ENCODE measurements at regions not wholly inside any gene's neighbourhood (a gene's known extent, or its start where the extent isn't known, plus 50 kb on each side); places are given as distances from the start of the nearest gene placed in this dataset.

GRCh38 chr6:91490671-91491301 is 903.9 kb upstream of the MAP3K7 start:
- no peak for DNase-seq
- H3K27me3 Mint-ChIP-seq: no peaks in the 10 kb centered on the region
- no peaks in the 10 kb centered on the region for H3K9me3 Mint-ChIP-seq
- no peak overlapping the region for H3K27ac Mint-ChIP-seq
- H3K4me3 Mint-ChIP-seq: no peak overlapping the region
- ATAC-seq: no peak
- H3K4me1 Mint-ChIP-seq: no peaks in the 10 kb centered on the region

GRCh38 chr6:91487696-91488392 is 901.0 kb upstream of the MAP3K7 start:
- H3K27me3 Mint-ChIP-seq: no peaks in the 10 kb centered on the region
- no peak for ATAC-seq
- DNase-seq: no peak
- no peak overlapping the region for H3K27ac Mint-ChIP-seq
- no peak overlapping the region for H3K4me3 Mint-ChIP-seq
- no peaks in the 10 kb centered on the region for H3K4me1 Mint-ChIP-seq
- H3K9me3 Mint-ChIP-seq: no peaks in the 10 kb centered on the region

- no peak overlapping the region for H3K27ac Mint-ChIP-seq
- no peaks in the 10 kb centered on the region for H3K27me3 Mint-ChIP-seq
- no peak overlapping the region for H3K4me3 Mint-ChIP-seq
- ATAC-seq: no peak
- H3K4me1 Mint-ChIP-seq: no peaks in the 10 kb centered on the region
- no peak for DNase-seq
- H3K9me3 Mint-ChIP-seq: no peaks in the 10 kb centered on the region
Measured at GRCh38 chr6:91486200-91486599, 899.3 kb upstream of the MAP3K7 start.

GRCh38 chr6:91485047-91485446 is 898.2 kb upstream of the MAP3K7 start:
- no peaks in the 10 kb centered on the region for H3K27me3 Mint-ChIP-seq
- no peaks in the 10 kb centered on the region for H3K9me3 Mint-ChIP-seq
- H3K4me1 Mint-ChIP-seq: no peaks in the 10 kb centered on the region
- ATAC-seq: no peak
- DNase-seq: no peak
- no peak overlapping the region for H3K4me3 Mint-ChIP-seq
- H3K27ac Mint-ChIP-seq: no peak overlapping the region

GRCh38 chr6:91483415-91484105 is 896.7 kb upstream of the MAP3K7 start:
- Mint-ChIP-seq H3K27ac (no peak overlapping the region), H3K27me3 (no peaks in the 10 kb centered on the region), H3K4me3 (no peak overlapping the region), H3K4me1 (no peaks in the 10 kb centered on the region), H3K9me3 (no peaks in the 10 kb centered on the region)
- DNase-seq (no peak), ATAC-seq (no peak)

GRCh38 chr6:91482498-91482897 is 895.6 kb upstream of the MAP3K7 start:
- Mint-ChIP-seq H3K4me1 (no peaks in the 10 kb centered on the region), H3K27ac (no peak overlapping the region), H3K27me3 (no peaks in the 10 kb centered on the region), H3K9me3 (no peaks in the 10 kb centered on the region), H3K4me3 (no peak overlapping the region)
- ATAC-seq (no peak), DNase-seq (no peak)

- no peaks in the 10 kb centered on the region for H3K27me3 Mint-ChIP-seq
- H3K27ac Mint-ChIP-seq: no peak overlapping the region
- no peaks in the 10 kb centered on the region for H3K4me1 Mint-ChIP-seq
- ATAC-seq (no peak), DNase-seq (no peak)
- H3K9me3 Mint-ChIP-seq: no peaks in the 10 kb centered on the region
- H3K4me3 Mint-ChIP-seq: no peak overlapping the region
Measured at GRCh38 chr6:91480402-91480801, 893.5 kb upstream of the MAP3K7 start.

- no peak for DNase-seq
- no peaks in the 10 kb centered on the region for H3K4me1 Mint-ChIP-seq
- H3K9me3 Mint-ChIP-seq: peaks cover 0 to 4% of the 10 kb centered on the region in 2 donors
- no peak for ATAC-seq
- H3K4me3 Mint-ChIP-seq: no peak overlapping the region
- H3K27ac Mint-ChIP-seq: no peak overlapping the region
- no peaks in the 10 kb centered on the region for H3K27me3 Mint-ChIP-seq
Measured at GRCh38 chr6:91477688-91478087, 890.8 kb upstream of the MAP3K7 start.

GRCh38 chr6:91476000-91476399 is 889.1 kb upstream of the MAP3K7 start:
- no peaks in the 10 kb centered on the region for H3K4me1 Mint-ChIP-seq
- no peak overlapping the region for H3K4me3 Mint-ChIP-seq
- no peak for ATAC-seq
- H3K27me3 Mint-ChIP-seq: no peaks in the 10 kb centered on the region
- DNase-seq: no peak
- H3K27ac Mint-ChIP-seq: no peak overlapping the region
- peaks cover 0 to 4% of the 10 kb centered on the region in 2 donors for H3K9me3 Mint-ChIP-seq

- no peak for DNase-seq
- Mint-ChIP-seq H3K9me3 (no peaks in the 10 kb centered on the region), H3K4me1 (no peaks in the 10 kb centered on the region), H3K4me3 (no peak overlapping the region), H3K27ac (no peak overlapping the region), H3K27me3 (no peaks in the 10 kb centered on the region)
- ATAC-seq: no peak
Measured at GRCh38 chr6:91465393-91465792, 878.5 kb upstream of the MAP3K7 start.

GRCh38 chr6:91464718-91465117 is 877.8 kb upstream of the MAP3K7 start:
- Mint-ChIP-seq H3K4me3 (no peak overlapping the region), H3K27me3 (no peaks in the 10 kb centered on the region), H3K27ac (no peak overlapping the region), H3K4me1 (no peaks in the 10 kb centered on the region), H3K9me3 (no peaks in the 10 kb centered on the region)
- ATAC-seq (no peak), DNase-seq (no peak)

GRCh38 chr6:91464201-91464600 is 877.3 kb upstream of the MAP3K7 start:
- Mint-ChIP-seq H3K27me3 (no peaks in the 10 kb centered on the region), H3K9me3 (no peaks in the 10 kb centered on the region), H3K27ac (no peak overlapping the region), H3K4me3 (no peak overlapping the region), H3K4me1 (no peaks in the 10 kb centered on the region)
- DNase-seq (no peak), ATAC-seq (no peak)

GRCh38 chr6:91462241-91462640 is 875.4 kb upstream of the MAP3K7 start:
- peaks cover 0 to 3% of the 10 kb centered on the region in 2 donors for H3K9me3 Mint-ChIP-seq
- H3K27ac Mint-ChIP-seq: no peak overlapping the region
- no peak for ATAC-seq
- H3K4me1 Mint-ChIP-seq: no peaks in the 10 kb centered on the region
- no peaks in the 10 kb centered on the region for H3K27me3 Mint-ChIP-seq
- no peak for DNase-seq
- H3K4me3 Mint-ChIP-seq: no peak overlapping the region

- Mint-ChIP-seq H3K27ac (no peak overlapping the region), H3K4me1 (no peaks in the 10 kb centered on the region), H3K4me3 (no peak overlapping the region), H3K9me3 (peaks cover 6 to 9% of the 10 kb centered on the region in 2 donors), H3K27me3 (no peaks in the 10 kb centered on the region)
- DNase-seq (no peak), ATAC-seq (no peak)
Measured at GRCh38 chr6:91453224-91453878, 866.5 kb upstream of the MAP3K7 start.

- Mint-ChIP-seq H3K27ac (no peak overlapping the region), H3K27me3 (no peaks in the 10 kb centered on the region), H3K4me1 (no peaks in the 10 kb centered on the region), H3K9me3 (no peaks in the 10 kb centered on the region), H3K4me3 (no peak overlapping the region)
- DNase-seq (no peak), ATAC-seq (no peak)
Measured at GRCh38 chr6:91449539-91449938, 862.7 kb upstream of the MAP3K7 start.

Data from stimulated activated naive CD8-positive, alpha-beta T cell treated with anti-CD3 and anti-CD28 coated beads, Interleukin-15, amount 100 ng/mL, for 72 hours (primary cell).